ENCODE measurements at regions not wholly inside any gene's neighbourhood (a gene's known extent, or its start where the extent isn't known, plus 50 kb on each side); places are given as distances from the start of the nearest gene placed in this dataset.
A peak's percentile ranks its signal among the peaks of the same experiment; 100 is the strongest.

GRCh38 chr12:71222436-71222835, 64.6 kb upstream of the TSPAN8 start:
- no peaks in the 10 kb centered on the region for H3K27me3 ChIP-seq (ENCODE audit: low read depth)
- H3K9me3 ChIP-seq, result no peaks in the 10 kb centered on the region
- no peak for DNase-seq
- H3K36me3 ChIP-seq, result no peaks in the 10 kb centered on the region
- H3K4me3 ChIP-seq, result no peak overlapping the region
- no peak for TF ChIP-seq CTCF (IDR thresholded peaks at IDR 0.05)
- intact Hi-C loops (cut with DNase I), result no loop called here
- no peak overlapping the region for H3K27ac ChIP-seq
- no peak for ATAC-seq
- no peaks in the 10 kb centered on the region for H3K4me1 ChIP-seq

DNA sequence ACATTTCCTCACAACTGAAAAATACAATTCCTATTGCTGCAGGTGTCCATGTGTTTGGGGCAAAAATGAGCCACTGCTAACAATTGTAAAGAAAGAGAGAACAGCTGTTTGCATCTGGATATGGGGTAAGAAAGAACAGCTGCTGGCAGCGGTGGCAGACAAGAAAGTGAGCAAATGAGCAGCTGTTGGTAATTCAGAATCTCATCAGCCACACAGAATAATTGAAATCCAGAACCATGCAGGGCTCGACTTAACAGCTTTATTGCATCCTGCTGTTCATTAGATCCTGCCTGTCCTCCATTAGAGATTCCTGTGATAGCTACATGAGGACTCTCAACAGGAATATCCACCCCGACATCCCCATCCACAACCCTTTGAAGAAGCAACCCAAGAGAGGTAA, 62.5 kb upstream of the TSPAN8 start:
- H3K9me3 ChIP-seq, result no peaks in the 10 kb centered on the region

GRCh38 chr12:71219224-71219623, 61.4 kb upstream of the TSPAN8 start:
- intact Hi-C loops (cut with DNase I), result no loop called here
- Histone ChIP-seq H3K4me3 (no peak overlapping the region), H3K36me3 (no peaks in the 10 kb centered on the region), H3K9me3 (no peaks in the 10 kb centered on the region), H3K4me1 (no peaks in the 10 kb centered on the region), H3K27ac (no peak overlapping the region), H3K27me3 (ENCODE audit: low read depth) (no peaks in the 10 kb centered on the region)
- ATAC-seq (no peak), DNase-seq (no peak)
- TF ChIP-seq CTCF (IDR thresholded peaks at IDR 0.05), result no peak

More for the DNA sequence above, 62.5 kb upstream of the TSPAN8 start:
- ATAC-seq (no peak), DNase-seq (no peak)
- intact Hi-C loops (cut with DNase I), result no loop called here
- Histone ChIP-seq H3K4me1 (no peaks in the 10 kb centered on the region), H3K27ac (no peak overlapping the region), H3K27me3 (ENCODE audit: low read depth) (no peaks in the 10 kb centered on the region), H3K4me3 (no peak overlapping the region), H3K36me3 (no peaks in the 10 kb centered on the region)
- TF ChIP-seq CTCF (IDR thresholded peaks at IDR 0.05), result no peak

DNA sequence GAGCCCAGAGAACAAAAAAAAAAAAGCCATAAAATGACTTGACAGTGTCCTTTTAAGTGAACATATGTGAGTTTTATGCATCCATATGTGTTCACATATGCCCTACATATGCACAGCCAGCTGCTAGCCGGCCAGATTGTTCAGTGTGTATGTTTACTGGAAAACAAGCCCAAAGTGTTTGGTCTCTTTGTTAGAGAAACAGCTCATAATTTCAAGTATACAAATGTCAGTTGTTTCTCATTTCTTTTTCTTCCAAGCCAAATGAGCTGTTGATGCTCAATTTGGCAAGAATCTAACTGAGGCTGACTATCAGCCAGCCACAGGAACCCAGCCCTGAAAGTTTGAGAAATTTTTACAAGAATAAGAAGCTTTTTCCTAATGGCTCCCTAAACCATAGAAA, 60.8 kb upstream of the TSPAN8 start:
- DNase-seq (no peak), ATAC-seq (no peak)
- intact Hi-C loops (cut with DNase I), result no loop called here

DNA sequence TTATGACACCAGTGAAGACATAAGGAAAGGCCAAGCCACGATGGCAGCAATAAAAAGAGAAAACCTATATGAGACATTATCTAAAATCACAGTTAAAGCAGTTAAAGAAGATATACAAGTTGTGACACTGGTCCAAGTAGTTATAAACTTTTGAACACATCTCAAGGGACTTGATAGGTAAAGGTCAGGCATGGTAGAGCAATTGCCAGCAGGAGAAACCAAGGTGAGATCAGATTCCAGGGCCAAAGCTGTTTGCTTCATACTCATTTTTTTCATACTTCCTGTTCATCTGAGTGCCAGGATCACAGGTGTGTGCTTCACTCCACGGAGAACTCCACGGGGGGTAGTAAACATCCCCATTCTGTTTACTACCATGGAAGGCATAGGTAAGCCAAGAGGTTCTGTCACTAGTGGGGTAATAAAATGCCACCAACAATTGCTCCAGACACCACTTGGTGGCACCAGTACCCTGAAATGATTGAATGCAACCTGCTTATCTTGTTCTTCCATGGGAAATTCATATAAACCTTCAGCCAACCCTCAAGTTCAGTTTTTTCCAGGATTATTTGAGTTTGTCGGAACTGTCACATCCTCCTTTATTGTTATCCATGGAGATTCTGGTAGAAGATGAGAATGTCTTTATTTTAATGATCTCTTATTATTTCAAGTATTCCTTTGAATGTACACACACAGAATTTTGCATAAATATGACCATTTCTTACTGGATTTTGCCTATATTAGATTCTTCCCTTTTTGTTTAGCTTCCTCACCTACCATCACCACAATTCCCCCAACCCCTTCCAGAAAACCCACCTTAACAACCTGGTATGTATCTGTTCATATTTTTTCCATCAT, 59.2 kb upstream of the TSPAN8 start:
- DNase-seq, result no peak
- H3K9me3 ChIP-seq, result no peaks in the 10 kb centered on the region
- peak; percentile 56 to 69 for ATAC-seq
- H3K36me3 ChIP-seq, result no peaks in the 10 kb centered on the region
- no peak overlapping the region for H3K4me3 ChIP-seq
- H3K27me3 ChIP-seq (ENCODE audit: low read depth), result no peaks in the 10 kb centered on the region
- peak; percentile 57 for TF ChIP-seq CTCF (IDR thresholded peaks at IDR 0.05)
- no peak overlapping the region for H3K27ac ChIP-seq
- intact Hi-C loops (cut with DNase I), result no loop called here
- no peaks in the 10 kb centered on the region for H3K4me1 ChIP-seq

More for the DNA sequence above, 60.8 kb upstream of the TSPAN8 start:
- Histone ChIP-seq H3K27me3 (ENCODE audit: low read depth) (no peaks in the 10 kb centered on the region), H3K36me3 (no peaks in the 10 kb centered on the region), H3K9me3 (no peaks in the 10 kb centered on the region), H3K4me1 (no peaks in the 10 kb centered on the region), H3K4me3 (no peak overlapping the region), H3K27ac (no peak overlapping the region)
- TF ChIP-seq CTCF (IDR thresholded peaks at IDR 0.05), result no peak
